ENCODE measurements at regions not wholly inside any gene's neighbourhood (a gene's known extent, or its start where the extent isn't known, plus 50 kb on each side); places are given as distances from the start of the nearest gene placed in this dataset.

- no peak for TF ChIP-seq CTCF (IDR thresholded peaks at IDR 0.05; ENCODE audit: insufficient read depth, low read depth, low read length, missing control alignments)
- no peak for DNase-seq (ENCODE audit: low read depth)
- H3K4me3 ChIP-seq (ENCODE audit: low read depth, low read length) = no peak overlapping the region
Observed at GRCh38 chr16:86124321-86124720, 225.4 kb downstream of the IRF8 start.

GRCh38 chr16:86126891-86127290 is 227.9 kb downstream of the IRF8 start:
- H3K4me3 ChIP-seq (ENCODE audit: low read depth, low read length) = no peak overlapping the region
- no peak for TF ChIP-seq CTCF (IDR thresholded peaks at IDR 0.05; ENCODE audit: insufficient read depth, low read depth, low read length, missing control alignments)
- DNase-seq (ENCODE audit: low read depth) = no peak

GRCh38 chr16:86127366-86127765 is 228.4 kb downstream of the IRF8 start:
- TF ChIP-seq CTCF (IDR thresholded peaks at IDR 0.05; ENCODE audit: insufficient read depth, low read depth, low read length, missing control alignments) = no peak
- H3K4me3 ChIP-seq (ENCODE audit: low read depth, low read length) = no peak overlapping the region
- no peak for DNase-seq (ENCODE audit: low read depth)

GRCh38 chr16:86128246-86128645 is 229.3 kb downstream of the IRF8 start:
- no peak for TF ChIP-seq CTCF (IDR thresholded peaks at IDR 0.05; ENCODE audit: insufficient read depth, low read depth, low read length, missing control alignments)
- H3K4me3 ChIP-seq (ENCODE audit: low read depth, low read length) = no peak overlapping the region
- no peak for DNase-seq (ENCODE audit: low read depth)

GRCh38 chr16:86129541-86129940 is 230.6 kb downstream of the IRF8 start:
- TF ChIP-seq CTCF (IDR thresholded peaks at IDR 0.05; ENCODE audit: insufficient read depth, low read depth, low read length, missing control alignments) = no peak
- no peak overlapping the region for H3K4me3 ChIP-seq (ENCODE audit: low read depth, low read length)
- no peak for DNase-seq (ENCODE audit: low read depth)

- no peak for TF ChIP-seq CTCF (IDR thresholded peaks at IDR 0.05; ENCODE audit: insufficient read depth, low read depth, low read length, missing control alignments)
- H3K4me3 ChIP-seq (ENCODE audit: low read depth, low read length) = no peak overlapping the region
- no peak for DNase-seq (ENCODE audit: low read depth)
Observed at GRCh38 chr16:86133377-86133776, 234.4 kb downstream of the IRF8 start.

GRCh38 chr16:86133847-86134375 is 234.9 kb downstream of the IRF8 start:
- TF ChIP-seq CTCF (IDR thresholded peaks at IDR 0.05; ENCODE audit: insufficient read depth, low read depth, low read length, missing control alignments) = no peak
- no peak overlapping the region for H3K4me3 ChIP-seq (ENCODE audit: low read depth, low read length)
- DNase-seq (ENCODE audit: low read depth) = no peak
